ENCODE measurements at regions not wholly inside any gene's neighbourhood (a gene's known extent, or its start where the extent isn't known, plus 50 kb on each side); places are given as distances from the start of the nearest gene placed in this dataset.

GRCh38 chr16:5385811-5386210, 288.2 kb upstream of the EEF2KMT start:
- H3K36me3 Mint-ChIP-seq: no peaks in the 10 kb centered on the region
- no peaks in the 10 kb centered on the region for H3K9me3 Mint-ChIP-seq
- H3K4me3 Mint-ChIP-seq: no peak overlapping the region
- H3K4me1 Mint-ChIP-seq: no peaks in the 10 kb centered on the region
- DNase-seq: no peak
- CTCF ChIA-PET: no interaction called here
- no peak overlapping the region for H3K27ac Mint-ChIP-seq
- H3K27me3 Mint-ChIP-seq: no peaks in the 10 kb centered on the region

GRCh38 chr16:5385115-5385514, 287.5 kb upstream of the EEF2KMT start:
- H3K27ac Mint-ChIP-seq: no peak overlapping the region
- no peaks in the 10 kb centered on the region for H3K4me1 Mint-ChIP-seq
- H3K9me3 Mint-ChIP-seq: no peaks in the 10 kb centered on the region
- H3K27me3 Mint-ChIP-seq: no peaks in the 10 kb centered on the region
- no peak overlapping the region for H3K4me3 Mint-ChIP-seq
- DNase-seq: no peak
- H3K36me3 Mint-ChIP-seq: no peaks in the 10 kb centered on the region
- CTCF ChIA-PET: no interaction called here

GRCh38 chr16:5383737-5384136, 286.1 kb upstream of the EEF2KMT start:
- Mint-ChIP-seq H3K36me3 (no peaks in the 10 kb centered on the region), H3K4me3 (no peak overlapping the region), H3K4me1 (no peaks in the 10 kb centered on the region), H3K27ac (no peak overlapping the region), H3K9me3 (no peaks in the 10 kb centered on the region), H3K27me3 (no peaks in the 10 kb centered on the region)
- DNase-seq: no peak
- CTCF ChIA-PET: no interaction called here

DNA sequence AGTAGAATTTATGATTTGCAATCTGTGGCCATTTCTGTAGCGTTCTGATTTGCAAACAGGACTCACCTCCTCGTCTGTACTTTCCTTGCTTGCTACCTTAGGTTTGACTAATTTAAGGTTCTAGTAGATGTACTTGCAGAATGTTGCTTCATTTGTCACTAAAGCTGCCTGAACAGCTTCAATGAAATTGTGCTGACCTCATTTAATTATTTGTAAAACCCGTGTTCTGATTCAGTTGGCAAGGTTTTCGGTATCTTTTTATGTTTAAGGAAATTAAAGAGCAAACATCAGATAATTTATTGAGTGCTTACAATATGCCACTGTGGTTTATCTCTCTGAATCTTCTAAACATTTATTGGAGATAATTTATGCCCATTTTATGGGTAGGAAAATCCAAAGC, 284.9 kb upstream of the EEF2KMT start:
- Mint-ChIP-seq H3K27ac (no peak overlapping the region), H3K9me3 (no peaks in the 10 kb centered on the region)
- CTCF ChIA-PET: no interaction called here

DNA sequence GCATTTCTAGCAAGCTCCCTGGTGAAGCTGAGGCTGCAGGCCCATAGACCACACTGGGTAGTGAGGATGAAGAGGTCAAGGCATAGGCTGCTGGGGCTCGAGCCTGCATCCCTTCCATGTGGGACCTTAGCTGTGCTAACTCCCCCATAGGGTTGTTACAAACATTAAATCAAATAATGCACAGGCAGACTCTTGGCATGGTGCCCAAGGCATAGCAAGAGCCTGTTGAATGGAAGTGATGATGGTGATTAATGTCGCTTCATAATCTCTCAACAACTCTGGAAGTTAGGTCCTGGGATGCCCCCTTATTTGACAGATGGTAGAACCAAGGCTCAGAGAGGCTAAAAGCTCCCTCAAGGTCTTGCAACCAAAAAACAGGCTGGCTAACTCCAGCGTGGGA, 283.9 kb upstream of the EEF2KMT start:
- Mint-ChIP-seq H3K4me1 (no peaks in the 10 kb centered on the region), H3K4me3 (no peak overlapping the region), H3K27me3 (no peaks in the 10 kb centered on the region), H3K27ac (no peak overlapping the region), H3K9me3 (no peaks in the 10 kb centered on the region), H3K36me3 (no peaks in the 10 kb centered on the region)
- CTCF ChIA-PET: no interaction called here
- DNase-seq: no peak

More for the DNA sequence above, 284.9 kb upstream of the EEF2KMT start:
- H3K27me3 Mint-ChIP-seq: no peaks in the 10 kb centered on the region
- no peaks in the 10 kb centered on the region for H3K4me1 Mint-ChIP-seq
- no peak for DNase-seq
- no peaks in the 10 kb centered on the region for H3K36me3 Mint-ChIP-seq
- no peak overlapping the region for H3K4me3 Mint-ChIP-seq

GRCh38 chr16:5379954-5380353, 282.4 kb upstream of the EEF2KMT start:
- no peak for DNase-seq
- Mint-ChIP-seq H3K4me1 (no peaks in the 10 kb centered on the region), H3K27me3 (no peaks in the 10 kb centered on the region), H3K36me3 (no peaks in the 10 kb centered on the region), H3K4me3 (no peak overlapping the region), H3K9me3 (peaks cover 2% of the 10 kb centered on the region), H3K27ac (no peak overlapping the region)
- CTCF ChIA-PET: no interaction called here

GRCh38 chr16:5378531-5378930, 280.9 kb upstream of the EEF2KMT start:
- no peaks in the 10 kb centered on the region for H3K27me3 Mint-ChIP-seq
- no peak overlapping the region for H3K27ac Mint-ChIP-seq
- H3K4me1 Mint-ChIP-seq: no peaks in the 10 kb centered on the region
- CTCF ChIA-PET: no interaction called here
- no peak overlapping the region for H3K4me3 Mint-ChIP-seq
- DNase-seq: no peak
- peaks cover 2% of the 10 kb centered on the region for H3K9me3 Mint-ChIP-seq
- no peaks in the 10 kb centered on the region for H3K36me3 Mint-ChIP-seq

GRCh38 chr16:5377280-5377898, 279.8 kb upstream of the EEF2KMT start:
- H3K27ac Mint-ChIP-seq: no peak overlapping the region
- H3K4me1 Mint-ChIP-seq: no peaks in the 10 kb centered on the region
- CTCF ChIA-PET: no interaction called here
- no peaks in the 10 kb centered on the region for H3K27me3 Mint-ChIP-seq
- H3K36me3 Mint-ChIP-seq: no peaks in the 10 kb centered on the region
- no peak for DNase-seq
- H3K4me3 Mint-ChIP-seq: no peak overlapping the region
- peaks cover 2% of the 10 kb centered on the region for H3K9me3 Mint-ChIP-seq

GRCh38 chr16:5374184-5374583, 276.6 kb upstream of the EEF2KMT start:
- H3K4me1 Mint-ChIP-seq: no peaks in the 10 kb centered on the region
- H3K9me3 Mint-ChIP-seq: peaks cover 2% of the 10 kb centered on the region
- H3K27me3 Mint-ChIP-seq: no peaks in the 10 kb centered on the region
- CTCF ChIA-PET: no interaction called here
- no peak overlapping the region for H3K27ac Mint-ChIP-seq
- H3K36me3 Mint-ChIP-seq: no peaks in the 10 kb centered on the region
- no peak overlapping the region for H3K4me3 Mint-ChIP-seq
- DNase-seq: no peak

DNA sequence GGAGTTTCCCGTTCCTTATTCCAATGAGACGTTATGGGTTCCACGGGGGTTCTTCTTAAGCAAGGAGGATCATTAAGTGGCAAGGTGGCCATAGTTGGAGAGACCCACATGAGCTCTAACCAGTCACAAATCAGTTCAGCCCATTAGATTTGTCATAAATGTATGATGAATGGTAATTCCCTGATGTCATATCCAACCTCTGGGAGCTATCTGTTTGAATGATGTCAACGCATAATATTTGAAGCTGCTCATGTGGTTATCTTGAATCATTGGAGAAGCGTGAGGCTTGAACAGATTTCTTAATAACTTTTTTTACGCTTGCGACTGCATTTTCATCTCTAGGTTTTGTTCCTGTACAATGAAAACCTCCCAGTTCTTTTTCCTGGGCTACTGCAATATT, 270.4 kb upstream of the EEF2KMT start:
- no peak for DNase-seq
- Mint-ChIP-seq H3K27ac (no peak overlapping the region), H3K4me3 (no peak overlapping the region), H3K4me1 (no peaks in the 10 kb centered on the region), H3K9me3 (no peaks in the 10 kb centered on the region), H3K36me3 (no peaks in the 10 kb centered on the region), H3K27me3 (no peaks in the 10 kb centered on the region)
- CTCF ChIA-PET: no interaction called here

DNA sequence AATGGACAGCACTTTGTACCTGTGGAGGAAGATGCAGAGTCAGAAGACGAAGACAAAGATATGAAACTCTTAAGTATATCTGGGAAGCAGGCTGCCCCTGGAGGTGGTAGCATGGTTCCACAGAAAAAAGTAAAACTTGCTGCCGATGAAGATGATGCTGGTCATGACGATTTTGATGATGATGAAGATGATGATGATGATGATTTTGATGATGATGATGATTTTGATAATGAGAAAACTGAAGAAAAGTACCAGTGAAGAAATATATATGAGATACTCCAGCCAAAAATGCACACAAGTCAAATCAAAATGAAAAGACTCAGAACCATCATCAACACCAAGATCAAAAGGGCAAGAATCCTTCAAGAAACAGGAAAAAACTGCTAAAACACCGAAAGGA, 268.5 kb upstream of the EEF2KMT start:
- Mint-ChIP-seq H3K36me3 (no peaks in the 10 kb centered on the region), H3K9me3 (no peaks in the 10 kb centered on the region), H3K4me3 (no peak overlapping the region), H3K27ac (no peak overlapping the region), H3K4me1 (no peaks in the 10 kb centered on the region), H3K27me3 (no peaks in the 10 kb centered on the region)
- no peak for DNase-seq
- CTCF ChIA-PET: no interaction called here

- H3K4me1 Mint-ChIP-seq: no peaks in the 10 kb centered on the region
- DNase-seq: no peak
- CTCF ChIA-PET: no interaction called here
- H3K36me3 Mint-ChIP-seq: no peaks in the 10 kb centered on the region
- H3K4me3 Mint-ChIP-seq: no peak overlapping the region
- no peaks in the 10 kb centered on the region for H3K27me3 Mint-ChIP-seq
- H3K27ac Mint-ChIP-seq: no peak overlapping the region
- H3K9me3 Mint-ChIP-seq: no peaks in the 10 kb centered on the region
Observed at GRCh38 chr16:5364186-5364585, 266.6 kb upstream of the EEF2KMT start.

GRCh38 chr16:5361322-5361721, 263.7 kb upstream of the EEF2KMT start:
- Mint-ChIP-seq H3K36me3 (no peaks in the 10 kb centered on the region), H3K4me1 (no peaks in the 10 kb centered on the region), H3K4me3 (no peak overlapping the region), H3K9me3 (no peaks in the 10 kb centered on the region), H3K27ac (no peak overlapping the region), H3K27me3 (no peaks in the 10 kb centered on the region)
- no peak for DNase-seq
- CTCF ChIA-PET: no interaction called here

DNA sequence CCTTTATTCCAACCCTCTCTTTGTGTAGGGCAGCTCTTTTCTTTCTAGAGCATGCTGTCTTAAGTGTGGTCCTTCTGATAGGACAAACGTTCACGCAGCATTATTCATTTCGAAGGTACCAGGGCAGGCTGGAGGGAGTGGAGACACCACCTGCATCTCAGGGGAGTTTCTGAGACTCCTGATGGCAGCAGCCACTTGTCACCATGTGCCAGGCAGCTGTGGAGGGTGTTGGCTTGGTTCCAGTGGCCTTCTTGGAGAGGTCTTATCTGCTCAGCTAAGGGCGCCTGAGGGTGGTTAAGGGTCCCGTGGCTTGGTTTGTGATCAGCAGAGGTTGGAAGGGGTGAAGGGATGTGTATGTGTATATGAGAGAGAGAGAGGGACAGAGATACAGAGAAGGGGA, 257.1 kb upstream of the EEF2KMT start:
- H3K4me1 Mint-ChIP-seq: no peaks in the 10 kb centered on the region
- H3K9me3 Mint-ChIP-seq: no peaks in the 10 kb centered on the region
- H3K27ac Mint-ChIP-seq: no peak overlapping the region
- no peak for DNase-seq
- H3K4me3 Mint-ChIP-seq: no peak overlapping the region
- CTCF ChIA-PET: no interaction called here
- H3K27me3 Mint-ChIP-seq: no peaks in the 10 kb centered on the region
- no peaks in the 10 kb centered on the region for H3K36me3 Mint-ChIP-seq

GRCh38 chr16:5349670-5350517, 252.3 kb upstream of the EEF2KMT start:
- CTCF ChIA-PET: no interaction called here
- Mint-ChIP-seq H3K9me3 (peaks cover under 1% of the 10 kb centered on the region), H3K27ac (no peak overlapping the region), H3K4me3 (no peak overlapping the region), H3K36me3 (no peaks in the 10 kb centered on the region), H3K4me1 (no peaks in the 10 kb centered on the region), H3K27me3 (no peaks in the 10 kb centered on the region)
- DNase-seq: no peak
